Mesodermal cell (in vitro differentiated cells): ENCODE measurements at regions not wholly inside any gene's neighbourhood (a gene's known extent, or its start where the extent isn't known, plus 50 kb on each side); places are given as distances from the start of the nearest gene placed in this dataset.
"Not testable (repeated sequence)": the region's sequence is repeated elsewhere in the genome, so short reads cannot be mapped to it uniquely, and the experiment has no call there.

Experiments
- H3K27ac ChIP-seq: 2 replicates; pipeline ENCODE4 v1.7.0; 2013; ENCODE audit warnings: mild to moderate bottlenecking, low read depth, low read length, moderate library complexity; ENCODE audit not compliant: severe bottlenecking
- H3K36me3 ChIP-seq: 2 replicates; pipeline ENCODE4 v1.7.1; 2013; ENCODE audit warnings: mild to moderate bottlenecking, low read length, moderate library complexity; ENCODE audit not compliant: control insufficient read depth, insufficient read depth
- H3K4me1 ChIP-seq: one replicate; pipeline ENCODE4 v1.7.1; 2013; ENCODE audit warnings: mild to moderate bottlenecking, low read length; ENCODE audit not compliant: insufficient read depth, control insufficient read depth, poor library complexity, severe bottlenecking
- H3K4me3 ChIP-seq: 2 replicates; pipeline ENCODE4 v1.7.0; 2013; ENCODE audit warnings: low read length, control low read depth, mild to moderate bottlenecking; ENCODE audit not compliant: insufficient read depth, poor library complexity, severe bottlenecking; ENCODE audit errors: extremely low read depth
- H3K9me3 ChIP-seq: 2 replicates; pipeline ENCODE4 v1.7.1; 2013; ENCODE audit warnings: mild to moderate bottlenecking, low read length, moderate library complexity; ENCODE audit not compliant: control insufficient read depth
- WGBS, 2 experiments: methylation state at CpG; one replicate each; pipeline ENCODE4 v1.1.5; 2013; ENCODE audit warnings: missing lambda C conversion rate in 2 of 2; ENCODE audit not compliant: insufficient coverage in 2 of 2; 5-methylcytosine and 5-hydroxymethylcytosine counted together

- WGBS, 2 experiments: no CpG with 5 or more reads among the region's 1 CpG
- H3K4me3 ChIP-seq: not testable (repeated sequence)
These were observed 701.3 kb downstream of the PLOD2 start for GRCh38 chr3:145459681-145460080.

GRCh38 chr3:145471976-145472375, 689.0 kb downstream of the PLOD2 start:
- no peak overlapping the region for H3K4me3 ChIP-seq
- no peaks in the 10 kb centered on the region for H3K4me1 ChIP-seq
- no peaks in the 10 kb centered on the region for H3K36me3 ChIP-seq
- no peaks in the 10 kb centered on the region for H3K9me3 ChIP-seq
- 85 to 92% methylated on average over 2 of the region's 3 CpGs for WGBS, 2 experiments
- no peak overlapping the region for H3K27ac ChIP-seq

More at GRCh38 chr3:145459681-145460080, 701.3 kb downstream of the PLOD2 start:
- not testable (repeated sequence) for H3K27ac ChIP-seq, H3K36me3 ChIP-seq, H3K4me1 ChIP-seq, H3K9me3 ChIP-seq

GRCh38 chr3:145482735-145483134, 678.2 kb downstream of the PLOD2 start:
- not testable (repeated sequence) for H3K36me3 ChIP-seq, H3K4me3 ChIP-seq, H3K4me1 ChIP-seq, H3K27ac ChIP-seq, H3K9me3 ChIP-seq
- WGBS, 2 experiments: no CpG with 5 or more reads among the region's 25 CpGs

GRCh38 chr3:145483992-145484391, 677.0 kb downstream of the PLOD2 start:
- Histone ChIP-seq H3K9me3 (no peaks in the 10 kb centered on the region), H3K36me3 (no peaks in the 10 kb centered on the region), H3K4me3 (no peak overlapping the region), H3K4me1 (no peaks in the 10 kb centered on the region), H3K27ac (no peak overlapping the region)
- WGBS, 2 experiments: no CpG with 5 or more reads among the region's 3 CpGs

- Histone ChIP-seq H3K9me3 (no peaks in the 10 kb centered on the region), H3K4me1 (no peaks in the 10 kb centered on the region), H3K27ac (no peak overlapping the region), H3K4me3 (no peak overlapping the region), H3K36me3 (no peaks in the 10 kb centered on the region)
These were observed 672.0 kb downstream of the PLOD2 start for GRCh38 chr3:145489011-145489410.

- Histone ChIP-seq H3K36me3 (no peaks in the 10 kb centered on the region), H3K9me3 (no peaks in the 10 kb centered on the region), H3K27ac (no peak overlapping the region), H3K4me1 (no peaks in the 10 kb centered on the region), H3K4me3 (no peak overlapping the region)
- 81 to 90% methylated on average over 6 to 9 of the region's 11 CpGs for WGBS, 2 experiments
These were observed 670.6 kb downstream of the PLOD2 start for GRCh38 chr3:145490088-145491048.

GRCh38 chr3:145492456-145492855, 668.5 kb downstream of the PLOD2 start:
- Histone ChIP-seq H3K4me1 (no peaks in the 10 kb centered on the region), H3K4me3 (no peak overlapping the region), H3K36me3 (no peaks in the 10 kb centered on the region), H3K9me3 (no peaks in the 10 kb centered on the region), H3K27ac (no peak overlapping the region)
- WGBS, 2 experiments: 85 to 86% methylated on average over 1 of the region's 2 CpGs

GRCh38 chr3:145517416-145517815, 643.6 kb downstream of the PLOD2 start:
- not testable (repeated sequence) for H3K4me1 ChIP-seq, H3K9me3 ChIP-seq, H3K4me3 ChIP-seq, H3K27ac ChIP-seq, H3K36me3 ChIP-seq
- whole genome bisulfite sequencing, 2 experiments: 83 to 85% methylated on average over 1 to 3 of the region's 4 CpGs

- H3K27ac ChIP-seq: no peak overlapping the region
- H3K4me1 ChIP-seq: no peaks in the 10 kb centered on the region
- 17 to 41% methylated on average over 4 of the region's 4 CpGs for WGBS, 2 experiments
- no peaks in the 10 kb centered on the region for H3K36me3 ChIP-seq
- H3K4me3 ChIP-seq: no peak overlapping the region
- no peaks in the 10 kb centered on the region for H3K9me3 ChIP-seq
These were observed 642.3 kb downstream of the PLOD2 start for GRCh38 chr3:145518639-145519038.

- H3K4me1 ChIP-seq: no peaks in the 10 kb centered on the region
- no peaks in the 10 kb centered on the region for H3K36me3 ChIP-seq
- H3K4me3 ChIP-seq: no peak overlapping the region
- WGBS, 2 experiments: 76% methylated on average over 3 of the region's 6 CpGs; no CpG with 5 or more reads in 1 of the 2 experiments
- no peak overlapping the region for H3K27ac ChIP-seq
- no peaks in the 10 kb centered on the region for H3K9me3 ChIP-seq
These were observed 641.5 kb downstream of the PLOD2 start for GRCh38 chr3:145519398-145520047.

GRCh38 chr3:145522179-145522578, 638.8 kb downstream of the PLOD2 start:
- no peak overlapping the region for H3K27ac ChIP-seq
- H3K9me3 ChIP-seq: no peaks in the 10 kb centered on the region
- no peak overlapping the region for H3K4me3 ChIP-seq
- no peaks in the 10 kb centered on the region for H3K36me3 ChIP-seq
- H3K4me1 ChIP-seq: no peaks in the 10 kb centered on the region
